Ovary (tissue), 7 donors: ENCODE measurements at regions not wholly inside any gene's neighbourhood (a gene's known extent, or its start where the extent isn't known, plus 50 kb on each side); places are given as distances from the start of the nearest gene placed in this dataset.

Experiments
- DNase-seq, 5 donors: peaks; one replicate each; pipeline ENCODE4 v3.0.0-alpha.2; 2019 to 2020
- H3K27ac ChIP-seq, 2 donors: fragments of 200-600 bp; one replicate each; pipeline versions ENCODE4 v1.5.1 to v1.8.0; 2019 to 2022
- H3K27me3 ChIP-seq: fragments of 200-600 bp; one replicate; pipeline ENCODE4 v1.8.0; 2022
- H3K36me3 ChIP-seq: fragments of 200-600 bp; sonication (generic); one replicate; pipeline ENCODE4 v1.5.1; 2019
- H3K4me1 ChIP-seq: one replicate; pipeline ENCODE4 v1.8.1; 2013; ENCODE audit warnings: mild to moderate bottlenecking, moderate library complexity; ENCODE audit not compliant: insufficient read depth
- H3K4me3 ChIP-seq: fragments of 200-600 bp; sonication (generic); one replicate; pipeline ENCODE4 v1.5.1; 2017
- H3K9me3 ChIP-seq, 2 donors: fragments of 200-600 bp in 1 of 2; sonication (generic) in 1 of 2; one replicate each; pipeline versions ENCODE4 v1.5.1 to v1.8.1; 2013 to 2019; ENCODE audit warnings: mild to moderate bottlenecking in 1 of 2, moderate library complexity in 1 of 2
- EP300 ChIP-seq: sonication (generic); formaldehyde crosslinking; IDR thresholded peaks from one replicate; pipeline ENCODE4 v1.6.1; 2017; ENCODE audit warnings: antibody characterized with exemption
- POLR2A ChIP-seq: fragments of 450-650 bp; IDR thresholded peaks from one replicate; pipeline ENCODE4 v1.6.1; 2017; ENCODE audit warnings: antibody characterized with exemption, mild to moderate bottlenecking, moderate library complexity
- WGBS, 3 donors: extraction: QIAGEN DNeasy Blood & Tissue Kit in 1 of 3; methylation state at CpG; one replicate each; pipeline versions ENCODE4 v1.1.5 to v1.1.7; 2013 to 2017; 5-methylcytosine and 5-hydroxymethylcytosine counted together
- intact Hi-C, 4 donors: fragments of 100-400 bp; cut with DNase I; formaldehyde crosslinking; loops; one replicate each; pipeline versions ENCODE4 v1.11.0 to v1.15.1; 2022 to 2023
- TF ChIP-seq, protein P1 (sequence below), 3 donors: fragments of 450-650 bp in 2 of 3; fragments of 200-600 bp in 1 of 3; IDR thresholded peaks; one replicate each; pipeline versions ENCODE4 v1.5.1 to v1.8.0; 2016 to 2022; ENCODE audit warnings: antibody characterized with exemption in 3 of 3, mild to moderate bottlenecking in 1 of 3
- donor health status: DM: no; HTN: no; CAD: no; lungs with moderate emphysema.
- donor health status: DM: no; HTN: no; CAD: no.
- donor health status: Bipolar disorder and iron deficiency.
- donor health status: DM: no; HTN: no; CAD: no.
- donor health status: DM: yes; HTN: yes; CAD: no.

DNA sequence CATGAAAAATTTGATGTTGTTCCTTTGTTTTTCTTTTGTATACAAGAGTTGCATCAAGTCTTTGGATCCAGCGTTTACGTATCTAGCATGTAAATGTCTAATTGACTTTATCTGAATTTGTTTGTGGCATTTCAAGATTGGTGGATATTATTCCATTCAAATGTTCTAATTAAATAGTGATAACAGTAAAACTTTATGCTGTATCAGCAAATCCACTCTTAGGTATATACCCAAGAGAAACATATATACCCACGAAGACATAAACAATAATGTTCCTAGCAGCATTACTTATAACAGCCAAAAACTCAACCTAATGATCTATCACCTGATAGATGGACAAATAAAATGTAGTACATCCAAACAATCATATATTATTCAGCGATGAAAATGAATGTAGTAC lies 579.4 kb upstream of the LRATD1 start:
- Histone ChIP-seq H3K27ac (no peak overlapping the region), H3K27me3 (no peaks in the 10 kb centered on the region), H3K36me3 (no peaks in the 10 kb centered on the region), H3K9me3 (no peaks in the 10 kb centered on the region), H3K4me3 (no peak overlapping the region), H3K4me1 (no peaks in the 10 kb centered on the region)
- TF ChIP-seq, protein P1, sequence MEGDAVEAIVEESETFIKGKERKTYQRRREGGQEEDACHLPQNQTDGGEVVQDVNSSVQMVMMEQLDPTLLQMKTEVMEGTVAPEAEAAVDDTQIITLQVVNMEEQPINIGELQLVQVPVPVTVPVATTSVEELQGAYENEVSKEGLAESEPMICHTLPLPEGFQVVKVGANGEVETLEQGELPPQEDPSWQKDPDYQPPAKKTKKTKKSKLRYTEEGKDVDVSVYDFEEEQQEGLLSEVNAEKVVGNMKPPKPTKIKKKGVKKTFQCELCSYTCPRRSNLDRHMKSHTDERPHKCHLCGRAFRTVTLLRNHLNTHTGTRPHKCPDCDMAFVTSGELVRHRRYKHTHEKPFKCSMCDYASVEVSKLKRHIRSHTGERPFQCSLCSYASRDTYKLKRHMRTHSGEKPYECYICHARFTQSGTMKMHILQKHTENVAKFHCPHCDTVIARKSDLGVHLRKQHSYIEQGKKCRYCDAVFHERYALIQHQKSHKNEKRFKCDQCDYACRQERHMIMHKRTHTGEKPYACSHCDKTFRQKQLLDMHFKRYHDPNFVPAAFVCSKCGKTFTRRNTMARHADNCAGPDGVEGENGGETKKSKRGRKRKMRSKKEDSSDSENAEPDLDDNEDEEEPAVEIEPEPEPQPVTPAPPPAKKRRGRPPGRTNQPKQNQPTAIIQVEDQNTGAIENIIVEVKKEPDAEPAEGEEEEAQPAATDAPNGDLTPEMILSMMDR (IDR thresholded peaks at IDR 0.05), result no peak
- TF ChIP-seq EP300 (no peak), POLR2A (no peak)
- DNase-seq, result no peak
- 95 to 98% (median 95%) methylated on average over 4 of the region's 4 CpGs for WGBS, 3 donors
- intact Hi-C loops, result no loop called here

DNA sequence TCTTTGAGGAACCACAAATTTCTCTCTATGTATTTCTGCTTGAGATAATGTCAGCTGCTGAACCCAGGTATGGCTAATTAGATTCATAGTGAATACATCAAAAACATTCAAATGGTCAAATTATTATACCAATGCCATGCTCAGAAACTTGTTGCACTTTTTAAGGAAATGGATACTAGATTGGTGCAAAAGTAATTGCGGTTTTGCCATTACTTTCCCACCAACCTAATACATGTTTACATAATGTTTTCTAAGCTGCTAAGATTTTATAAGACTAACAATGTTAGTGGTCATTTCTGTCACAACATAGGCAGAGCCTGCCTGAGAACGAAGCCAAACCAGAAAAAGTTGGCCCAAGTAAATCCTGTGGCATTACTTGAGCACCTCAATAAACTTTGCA lies 568.2 kb upstream of the LRATD1 start:
- WGBS, 3 donors, result 74 to 87% (median 83%) methylated on average over 2 of the region's 2 CpGs
- Histone ChIP-seq H3K4me3 (no peak overlapping the region), H3K9me3 (no peaks in the 10 kb centered on the region), H3K36me3 (no peaks in the 10 kb centered on the region), H3K4me1 (no peaks in the 10 kb centered on the region), H3K27me3 (no peaks in the 10 kb centered on the region), H3K27ac (no peak overlapping the region)
- DNase-seq, result no peak
- TF ChIP-seq POLR2A (no peak), EP300 (no peak)
- TF ChIP-seq, protein P1 (IDR thresholded peaks at IDR 0.05), result no peak
- intact Hi-C loops, result no loop called here

DNA sequence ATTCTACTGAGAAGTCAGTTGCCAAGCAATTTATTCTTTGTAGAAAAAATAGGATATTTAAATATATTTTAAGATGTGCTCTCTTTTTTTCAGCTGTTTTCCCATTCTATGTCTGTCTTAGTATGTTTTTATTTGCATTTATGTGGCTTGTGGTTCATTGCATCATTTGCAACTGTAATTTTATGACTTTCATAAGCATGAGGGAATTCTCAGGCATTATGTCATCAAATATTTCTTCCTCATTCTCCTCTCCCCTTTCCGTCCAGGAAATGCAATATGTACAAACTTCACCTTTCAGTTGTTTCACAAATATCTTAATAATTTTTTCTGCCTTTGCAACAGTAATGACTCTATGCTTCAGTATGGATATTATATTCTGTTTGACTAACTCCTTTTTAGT lies 560.2 kb upstream of the LRATD1 start:
- H3K27me3 ChIP-seq, result no peaks in the 10 kb centered on the region
- no peaks in the 10 kb centered on the region for H3K36me3 ChIP-seq
- H3K27ac ChIP-seq, result no peak overlapping the region
- WGBS, 3 donors, result 0 to 70% (median 0%) methylated on average over 1 of the region's 1 CpG
- TF ChIP-seq POLR2A (no peak), EP300 (no peak)
- TF ChIP-seq, protein P1 (IDR thresholded peaks at IDR 0.05), result no peak
- H3K4me1 ChIP-seq, result no peaks in the 10 kb centered on the region
- intact Hi-C loops, result no loop called here
- no peak overlapping the region for H3K4me3 ChIP-seq
- DNase-seq, result no peak
- H3K9me3 ChIP-seq, result no peaks in the 10 kb centered on the region

DNA sequence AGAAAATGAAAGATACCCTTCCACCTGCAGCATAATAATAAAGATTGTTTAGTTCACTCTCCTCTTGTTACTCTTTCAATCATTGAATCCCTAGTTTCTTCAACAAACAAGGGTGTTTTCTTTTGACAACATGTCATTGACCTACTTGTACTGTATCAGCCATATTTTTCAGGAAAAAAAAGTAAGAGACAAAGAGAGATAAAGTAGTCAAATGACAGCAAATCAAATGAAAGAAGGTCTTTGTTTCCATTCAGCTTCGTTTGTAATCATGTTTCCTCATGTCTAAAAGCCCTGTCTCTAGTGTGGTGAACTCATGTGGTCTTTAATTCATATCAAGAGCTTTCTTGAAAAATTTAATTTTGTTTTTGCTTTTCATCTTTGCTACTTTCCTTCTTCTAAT lies 557.8 kb upstream of the LRATD1 start:
- Histone ChIP-seq H3K4me1 (no peaks in the 10 kb centered on the region), H3K27me3 (no peaks in the 10 kb centered on the region), H3K4me3 (no peak overlapping the region), H3K36me3 (no peaks in the 10 kb centered on the region), H3K27ac (no peak overlapping the region), H3K9me3 (no peaks in the 10 kb centered on the region)
- WGBS, 3 donors, result 51 to 59% (median 59%) methylated on average over 1 of the region's 1 CpG
- DNase-seq, result no peak
- no peak for TF ChIP-seq POLR2A
- TF ChIP-seq EP300, result no peak
- TF ChIP-seq, protein P1 (IDR thresholded peaks at IDR 0.05), result no peak
- intact Hi-C loops, result no loop called here

DNA sequence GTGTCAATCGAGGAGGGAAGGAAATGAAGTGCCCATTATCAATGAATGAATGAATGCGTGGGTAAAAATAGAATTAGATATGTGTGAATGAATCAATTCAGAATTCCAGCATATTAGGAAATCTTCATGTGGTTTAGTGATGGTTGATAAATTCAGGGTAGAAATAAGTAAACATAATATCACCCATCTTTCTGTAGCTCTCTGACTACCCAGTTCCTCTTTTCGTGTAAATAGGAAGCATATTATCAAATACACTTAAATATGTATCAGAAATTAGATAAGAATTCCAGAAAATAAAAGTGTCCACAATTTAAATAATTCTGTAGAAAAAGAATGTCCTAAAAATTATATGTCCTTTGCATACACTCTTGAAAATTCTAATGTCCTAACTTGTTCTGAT lies 552.9 kb upstream of the LRATD1 start:
- DNase-seq, result no peak
- H3K4me1 ChIP-seq, result no peaks in the 10 kb centered on the region
- H3K36me3 ChIP-seq, result no peaks in the 10 kb centered on the region
- H3K27ac ChIP-seq, result no peak overlapping the region
- WGBS, 3 donors, result 82 to 93% (median 88%) methylated on average over 3 of the region's 3 CpGs
- no peaks in the 10 kb centered on the region for H3K27me3 ChIP-seq
- H3K9me3 ChIP-seq, result peaks cover 0 to 3% of the 10 kb centered on the region in 2 donors
- no peak for TF ChIP-seq POLR2A
- TF ChIP-seq, protein P1 (IDR thresholded peaks at IDR 0.05), result no peak
- TF ChIP-seq EP300, result no peak
- no peak overlapping the region for H3K4me3 ChIP-seq
- intact Hi-C loops, result no loop called here
